HG02938 (cell line): ENCODE measurements at regions not wholly inside any gene's neighbourhood (a gene's known extent, or its start where the extent isn't known, plus 50 kb on each side); places are given as distances from the start of the nearest gene placed in this dataset.

Source experiments
- ATAC-seq: cut with Tn5 transposase; IDR thresholded peaks from one replicate; pipeline ENCODE4 v1.9.1; 2021; ENCODE audit warnings: mild to moderate bottlenecking, moderate library complexity; ENCODE audit not compliant: unreplicated experiment

DNA sequence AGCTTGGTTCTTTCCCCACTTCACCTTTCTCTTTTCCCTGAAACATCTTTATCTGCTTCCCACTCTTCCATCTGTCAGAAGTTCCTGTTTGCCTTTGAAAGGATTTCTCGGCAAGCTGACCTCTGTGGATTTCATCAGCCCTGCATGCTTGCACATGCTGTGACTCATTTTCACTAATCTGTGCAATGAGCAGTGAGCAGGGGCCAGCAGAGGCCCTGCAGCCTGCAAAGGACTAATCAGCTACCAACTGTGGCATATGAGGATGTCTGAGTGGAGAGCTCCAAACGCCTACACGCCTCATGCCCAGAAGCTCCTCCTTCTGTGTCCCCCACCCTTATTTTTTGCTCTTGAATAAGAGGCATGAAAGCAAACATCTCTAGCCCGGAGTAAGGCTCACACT is 333.0 kb upstream of the SEMA6D start:
- ATAC-seq, result no peak

DNA sequence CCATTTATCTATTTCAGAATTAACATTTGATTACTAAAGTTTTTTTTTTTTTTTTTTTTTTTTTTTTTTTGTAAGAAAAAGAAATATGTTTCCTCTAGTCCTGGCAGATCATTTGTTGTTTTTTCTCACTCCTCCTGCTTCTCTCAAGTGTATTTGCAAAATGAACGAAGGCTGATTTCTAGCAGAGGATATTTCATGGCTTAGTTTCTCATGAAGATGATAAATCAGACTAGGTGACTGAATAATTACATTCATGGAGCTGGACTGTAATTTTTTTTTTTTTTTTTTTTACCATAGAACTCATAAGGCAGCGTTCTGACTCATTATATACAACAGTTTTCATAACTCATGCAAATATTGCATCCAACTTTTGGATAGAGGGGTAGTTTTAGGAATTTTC is 332.5 kb upstream of the SEMA6D start:
- ATAC-seq, result no peak

DNA sequence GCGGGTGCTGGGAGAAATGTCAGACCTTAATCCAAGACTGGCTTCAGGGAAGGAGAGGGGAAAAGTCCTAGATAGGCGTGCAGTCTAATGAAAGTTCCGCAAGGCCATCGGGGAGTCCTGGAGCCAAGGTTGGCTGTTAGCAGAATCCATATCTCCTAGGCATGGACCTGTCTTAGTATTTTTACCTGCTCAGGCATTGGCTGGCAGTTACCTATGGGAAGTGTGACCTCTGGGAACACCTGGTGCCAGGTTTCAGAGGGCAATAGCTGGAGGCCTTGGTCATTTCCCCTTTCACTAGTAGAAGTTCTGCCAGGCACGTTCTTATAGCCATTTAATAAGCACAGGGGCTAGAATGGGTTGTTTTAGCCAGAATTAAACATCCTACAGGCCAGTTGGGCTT is 330.8 kb upstream of the SEMA6D start:
- no peak for ATAC-seq

DNA sequence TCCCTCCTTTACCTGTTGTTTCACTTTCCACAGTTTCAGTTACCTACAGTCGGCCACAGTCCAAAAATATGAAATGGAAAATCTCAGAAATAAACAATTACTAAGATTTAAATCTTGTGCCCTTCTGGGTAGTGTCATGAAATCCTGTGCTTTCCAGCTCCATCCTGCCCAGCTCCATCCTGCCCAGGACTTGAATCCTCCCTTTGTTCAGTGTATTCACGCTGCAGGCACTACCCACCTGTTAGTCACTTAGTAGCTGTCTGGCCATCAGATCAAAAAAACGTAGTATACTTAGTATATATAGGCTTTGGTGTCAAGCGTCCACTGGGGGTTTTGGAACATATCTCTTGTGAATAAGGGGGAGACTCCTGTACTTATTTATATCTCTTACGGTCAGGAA is 329.0 kb upstream of the SEMA6D start:
- ATAC-seq, result no peak

DNA sequence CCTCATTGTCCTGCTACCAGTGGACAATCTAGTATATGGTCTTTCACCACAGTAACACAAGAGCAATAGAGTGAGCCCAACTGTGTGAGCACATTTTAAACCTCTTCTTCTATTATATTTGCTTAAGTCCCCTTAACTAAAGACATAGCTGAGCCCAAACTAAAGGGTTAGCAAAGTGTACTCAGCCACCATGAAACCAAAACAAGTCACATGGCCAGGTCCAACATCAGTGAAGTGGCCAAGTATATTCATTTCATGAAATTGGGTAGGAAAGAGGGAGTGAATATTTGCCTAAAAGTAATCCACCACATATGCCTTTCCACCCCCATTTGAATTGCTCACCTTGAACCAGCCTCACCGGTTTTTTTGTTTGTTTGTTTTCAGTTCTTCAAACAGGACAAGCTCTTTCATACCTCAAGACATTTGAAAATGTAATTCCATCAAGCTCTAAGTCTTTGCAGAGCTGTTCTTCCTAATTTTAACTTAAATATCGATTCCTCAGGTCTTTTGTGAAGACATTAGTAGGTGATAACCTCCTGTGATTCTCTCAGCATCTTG is 327.0 kb upstream of the SEMA6D start:
- no peak for ATAC-seq

DNA sequence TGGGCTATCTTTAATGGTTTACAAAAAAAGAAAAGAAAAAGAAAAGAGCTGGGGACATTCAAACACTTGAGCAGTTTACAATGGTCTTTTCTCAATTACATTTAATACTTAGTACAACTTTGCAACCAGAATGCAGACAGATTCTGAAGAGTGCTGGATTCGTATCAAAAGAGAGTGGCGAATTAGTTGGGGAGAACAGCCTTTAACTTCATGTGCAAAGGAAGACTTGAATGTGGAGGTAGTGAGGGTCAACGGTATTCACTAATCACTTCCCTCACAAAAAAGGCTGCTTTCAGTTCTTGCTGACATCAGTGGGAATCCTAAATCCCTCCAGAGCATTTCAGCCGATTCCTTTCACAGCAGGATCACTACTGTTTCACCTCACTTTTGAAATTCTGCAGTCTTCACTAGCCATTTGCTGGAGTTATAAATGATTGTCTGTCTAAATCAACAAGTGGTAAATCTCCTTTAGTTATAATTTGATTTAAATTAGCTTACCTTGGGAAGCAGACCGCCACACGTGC is 323.0 kb upstream of the SEMA6D start:
- no peak for ATAC-seq

DNA sequence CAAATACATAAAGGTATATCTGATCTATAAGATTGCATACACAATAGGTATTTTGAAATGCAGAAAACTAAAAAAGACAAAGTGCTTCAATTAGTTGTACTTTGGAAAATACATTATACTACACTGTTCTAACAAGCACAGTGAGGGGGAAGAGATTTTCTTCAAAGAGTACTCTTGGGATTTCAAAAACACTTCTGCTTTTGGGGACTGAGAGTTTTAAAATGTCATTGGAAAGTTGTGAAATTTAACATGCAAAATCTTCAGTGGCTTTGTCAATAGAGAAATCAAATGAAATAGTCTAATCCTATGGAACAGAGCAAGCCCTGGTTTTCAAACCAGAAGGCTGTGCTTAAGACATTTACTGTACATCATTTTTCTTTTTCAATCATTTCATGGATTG is 322.2 kb upstream of the SEMA6D start:
- ATAC-seq, result no peak

DNA sequence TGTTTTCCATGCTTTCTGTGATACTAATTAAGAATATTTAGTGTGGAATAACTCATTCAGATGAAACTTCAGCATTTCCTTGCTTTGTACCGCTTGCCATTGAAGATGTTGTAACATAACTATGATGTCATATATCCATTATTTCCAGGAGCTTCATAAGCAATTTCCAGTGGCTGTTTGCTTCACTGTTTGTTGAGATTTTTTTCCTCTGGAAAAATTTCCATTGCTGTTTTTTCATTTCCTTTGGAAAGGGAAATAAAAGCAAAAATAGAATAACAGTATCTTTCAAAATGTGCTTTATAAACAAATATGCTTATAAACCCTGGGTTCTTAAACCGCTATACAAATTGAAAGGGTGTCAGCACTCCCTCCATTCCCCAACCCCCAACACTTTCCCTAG is 319.6 kb upstream of the SEMA6D start:
- ATAC-seq, result no peak

DNA sequence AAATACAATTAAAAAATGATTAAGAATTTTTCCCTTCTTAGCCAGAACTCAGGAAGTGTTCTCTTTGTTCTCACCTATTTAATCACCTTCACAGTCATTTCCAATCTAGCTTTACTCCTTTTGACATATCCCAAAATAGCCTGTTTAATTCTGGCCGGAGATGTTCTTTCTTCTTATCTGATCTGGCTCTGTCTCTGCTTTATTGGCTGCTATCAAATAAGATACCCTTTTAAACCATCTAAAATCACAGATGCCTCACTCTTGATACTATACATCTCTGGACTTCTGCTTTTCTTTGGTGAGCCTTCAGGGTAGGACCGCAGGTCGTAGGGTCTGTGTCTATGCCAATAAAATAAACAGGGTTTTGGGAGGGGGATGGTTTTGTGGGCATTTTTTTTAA is 319.2 kb upstream of the SEMA6D start:
- no peak for ATAC-seq

DNA sequence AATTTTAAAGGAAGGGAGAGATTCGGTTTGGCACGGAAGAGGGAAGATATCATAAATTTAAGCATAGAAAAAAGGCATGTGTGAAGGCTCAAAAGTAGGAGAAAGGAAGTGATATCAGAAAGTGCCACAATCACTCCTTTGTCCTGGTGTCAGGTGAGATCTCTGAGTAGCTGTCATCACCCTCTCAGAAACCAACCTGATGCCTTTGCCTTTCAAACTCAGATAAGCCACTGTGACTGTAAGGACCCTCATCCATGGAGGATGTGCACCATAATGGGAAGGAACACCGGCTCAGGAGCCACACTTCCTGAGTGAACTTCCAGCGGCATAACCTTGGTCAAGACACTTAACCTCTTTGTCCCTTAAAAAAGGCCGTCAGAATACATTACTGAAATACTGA is 318.7 kb upstream of the SEMA6D start:
- ATAC-seq, result no peak

DNA sequence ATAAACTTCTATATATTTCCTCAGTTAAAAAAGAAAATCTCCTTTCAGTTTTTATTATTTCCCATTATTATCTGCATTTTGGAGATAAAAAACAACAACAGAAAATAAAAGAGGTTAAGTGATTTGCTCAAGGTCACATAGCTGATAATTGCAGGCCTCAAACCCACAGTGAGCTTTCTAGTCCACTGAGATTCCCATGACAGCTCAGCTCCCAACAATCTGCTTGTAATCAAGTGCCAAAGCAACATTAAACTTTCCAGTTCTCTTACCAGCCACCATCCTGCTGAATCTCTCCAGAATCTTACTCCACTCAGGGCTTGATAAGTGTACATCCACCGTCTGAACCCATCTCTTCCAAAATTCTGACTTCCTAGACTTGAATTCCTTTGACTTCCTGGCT is 318.2 kb upstream of the SEMA6D start:
- ATAC-seq, result no peak

DNA sequence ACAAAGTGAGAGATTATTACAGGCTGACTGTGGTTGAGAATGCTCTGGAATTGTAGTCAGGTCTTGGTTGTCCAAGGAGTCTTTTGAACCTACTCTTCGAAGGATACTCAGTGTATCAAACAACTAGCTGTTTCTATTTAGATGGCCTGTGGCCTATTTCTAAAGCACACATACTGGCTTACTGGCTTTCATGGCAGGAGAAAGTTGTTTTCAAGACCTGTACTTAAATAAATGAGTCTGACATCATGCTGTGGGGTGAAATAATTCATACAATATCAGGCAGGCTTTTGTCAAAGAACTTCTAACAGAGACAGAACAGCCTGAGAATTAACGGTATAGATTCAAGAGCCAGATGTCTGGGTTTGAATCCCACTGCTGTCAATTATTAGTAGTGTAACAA is 316.7 kb upstream of the SEMA6D start:
- no peak for ATAC-seq

DNA sequence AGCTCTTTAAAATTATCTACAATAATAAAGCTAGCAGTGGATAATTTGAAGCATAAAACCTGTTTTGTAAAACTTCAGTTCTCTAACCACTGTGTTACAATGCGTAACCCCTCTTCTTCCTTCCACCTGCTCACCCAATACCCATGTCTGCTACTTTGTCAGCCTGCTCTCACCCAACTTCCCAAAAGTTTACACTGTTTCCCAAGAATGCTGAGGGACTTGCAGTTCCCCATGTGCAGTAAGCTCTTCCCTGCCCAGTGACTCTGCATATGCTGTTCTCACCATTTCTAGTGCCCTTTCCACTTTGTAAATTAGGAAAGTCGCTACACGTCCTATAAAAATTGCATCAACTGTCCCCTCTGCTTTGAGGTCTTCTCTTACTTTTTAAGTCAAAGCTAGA is 315.9 kb upstream of the SEMA6D start:
- no peak for ATAC-seq

DNA sequence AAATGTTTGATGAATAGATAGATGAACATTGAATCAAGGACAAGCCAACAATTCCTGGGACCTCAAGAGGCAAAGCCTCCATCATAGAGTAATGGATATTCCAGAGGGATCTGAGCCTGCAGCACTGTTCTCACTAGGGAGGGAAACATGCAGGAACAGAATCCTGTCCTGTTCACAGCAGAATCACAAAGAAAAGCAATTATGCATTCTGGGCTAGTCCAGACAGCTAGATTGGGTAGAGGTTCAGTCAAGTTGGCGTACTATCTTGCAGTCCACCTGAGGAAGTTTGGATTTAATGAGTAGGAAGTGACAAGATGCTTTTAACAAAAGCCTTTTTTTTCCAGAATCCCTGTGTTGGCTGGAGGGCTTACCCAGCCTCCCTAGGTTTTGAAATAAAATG is 314.5 kb upstream of the SEMA6D start:
- no peak for ATAC-seq

DNA sequence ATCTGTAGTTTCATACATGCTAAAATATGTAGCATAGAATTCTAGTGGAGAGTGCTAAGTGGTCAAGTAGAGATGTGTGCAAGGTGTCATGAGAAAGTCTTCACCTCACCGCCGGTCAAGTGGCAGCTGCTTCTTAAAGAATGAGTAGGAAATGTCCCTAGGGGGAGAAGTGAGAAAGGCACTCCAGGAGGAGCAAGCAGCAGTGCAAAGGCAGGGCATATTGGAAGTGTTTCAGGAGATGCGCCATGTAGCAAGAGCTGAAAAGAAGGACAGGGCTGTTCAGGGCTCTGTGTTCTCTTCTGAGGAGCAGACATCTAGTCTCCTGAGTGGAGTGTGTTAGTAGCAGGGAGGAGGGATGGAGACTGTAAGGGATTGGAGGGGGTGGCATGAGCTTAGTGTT is 312.4 kb upstream of the SEMA6D start:
- no peak for ATAC-seq

DNA sequence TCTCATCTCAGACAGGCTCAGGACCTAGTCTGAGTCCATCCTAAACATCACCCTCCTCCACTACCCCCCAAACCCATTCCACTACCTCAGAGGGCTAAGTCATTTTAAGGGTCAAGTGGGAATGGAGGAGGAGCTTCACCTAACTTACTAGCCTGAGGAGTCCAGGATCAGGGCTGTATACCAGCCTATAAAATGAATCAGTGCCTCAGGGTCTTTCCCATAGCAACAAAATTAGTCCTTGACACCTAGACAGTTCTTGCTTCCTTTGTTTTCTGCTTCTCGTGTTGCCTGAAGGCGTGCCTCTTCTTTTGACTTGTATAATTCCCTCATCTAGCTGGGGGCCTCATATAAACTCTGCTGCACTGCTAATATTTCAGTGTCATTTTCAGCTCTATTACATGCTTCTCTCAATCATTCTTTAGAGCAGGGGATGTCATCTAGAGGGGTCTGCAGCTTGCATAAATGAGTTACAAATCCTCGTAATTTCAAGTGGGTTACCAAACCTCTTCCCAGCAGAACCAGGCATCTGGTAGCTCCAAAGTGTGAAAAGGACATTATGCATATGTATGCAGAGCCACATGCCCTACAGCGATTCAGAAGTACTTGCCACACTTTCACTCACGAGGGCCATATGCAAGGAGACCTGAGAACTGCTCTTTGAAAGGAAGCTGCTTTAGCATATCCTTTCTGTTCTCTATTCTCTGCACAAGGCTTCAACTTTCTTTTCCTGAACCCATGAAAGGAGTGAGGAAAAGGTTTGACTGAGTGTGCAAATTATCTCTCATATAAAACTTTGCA is 311.7 kb upstream of the SEMA6D start:
- ATAC-seq, result no peak

DNA sequence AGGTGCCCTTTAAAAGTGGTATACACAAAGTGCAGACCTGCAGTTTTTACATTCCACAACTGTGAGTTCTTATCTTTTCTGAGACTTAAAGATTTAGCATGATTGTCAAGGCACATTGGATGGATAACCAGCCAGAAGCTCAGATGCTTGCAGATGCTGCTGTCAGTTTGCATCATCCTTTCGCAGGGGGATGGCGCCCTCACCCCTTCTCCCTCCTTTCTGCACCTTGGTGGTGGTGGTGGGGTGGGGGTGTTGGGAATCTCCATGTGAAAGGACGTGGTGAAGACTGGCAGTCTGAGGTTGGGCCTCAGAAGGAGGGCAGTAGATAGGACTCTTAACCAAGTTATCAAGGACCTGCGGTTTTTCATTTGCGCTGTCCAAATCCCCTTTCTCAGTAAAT is 309.6 kb upstream of the SEMA6D start:
- no peak for ATAC-seq

DNA sequence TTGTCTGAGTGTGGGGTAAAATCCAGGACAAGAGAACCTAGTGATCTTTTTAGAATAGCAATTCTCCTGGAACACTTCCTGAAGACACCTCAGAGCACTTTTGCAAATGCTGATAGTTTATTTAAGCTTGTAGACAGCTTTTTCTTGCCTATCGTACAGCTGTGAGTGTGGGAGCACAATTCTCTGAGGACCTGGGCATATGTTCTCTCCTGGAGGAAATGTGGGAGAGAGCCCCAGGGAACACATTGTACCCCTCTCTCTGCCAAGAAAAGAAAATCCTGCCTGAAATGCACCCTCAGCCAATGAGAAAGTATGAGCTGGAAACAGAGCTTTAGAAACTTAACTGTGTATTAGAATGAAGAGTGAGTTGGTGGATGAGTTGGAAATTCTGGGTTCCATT is 308.3 kb upstream of the SEMA6D start:
- ATAC-seq, result no peak

DNA sequence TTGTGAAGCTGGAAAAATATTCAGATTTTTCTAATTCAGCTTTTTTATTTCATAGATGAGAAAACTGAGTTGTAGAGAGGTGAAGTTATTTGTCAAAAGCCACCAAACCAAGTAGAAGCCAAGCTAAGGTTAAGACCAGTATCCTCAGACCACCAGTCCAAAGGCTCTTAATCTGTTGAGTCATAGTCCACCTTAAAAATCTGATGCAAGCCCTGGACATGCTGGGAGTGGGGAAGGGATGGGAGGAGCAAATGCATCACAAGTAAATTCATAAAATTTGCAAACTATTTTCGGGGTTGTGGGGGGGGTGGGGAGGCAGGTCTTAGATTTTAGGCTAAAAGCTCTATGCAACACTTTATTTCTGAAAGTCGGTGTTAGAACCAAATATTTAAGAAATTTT is 307.7 kb upstream of the SEMA6D start:
- ATAC-seq, result no peak

DNA sequence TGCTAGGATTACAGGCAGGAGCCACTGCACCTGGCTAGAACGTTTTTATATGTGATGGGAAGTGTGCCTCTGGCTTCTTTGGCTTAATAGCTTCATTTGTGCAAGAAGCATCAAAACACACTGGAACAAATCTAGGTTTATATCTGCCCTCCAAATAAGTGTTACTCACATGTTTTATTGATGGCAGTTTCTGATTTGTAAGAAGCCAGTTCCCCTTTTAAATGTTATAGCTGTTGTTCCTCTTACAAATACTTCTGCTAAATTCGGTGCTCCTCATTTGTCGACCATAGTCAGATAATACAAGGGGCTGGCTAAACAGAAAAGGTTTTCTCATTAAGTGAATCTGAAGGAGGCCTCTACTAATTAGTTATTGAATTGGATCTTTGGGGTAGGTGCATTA is 307.1 kb upstream of the SEMA6D start:
- ATAC-seq, result no peak

DNA sequence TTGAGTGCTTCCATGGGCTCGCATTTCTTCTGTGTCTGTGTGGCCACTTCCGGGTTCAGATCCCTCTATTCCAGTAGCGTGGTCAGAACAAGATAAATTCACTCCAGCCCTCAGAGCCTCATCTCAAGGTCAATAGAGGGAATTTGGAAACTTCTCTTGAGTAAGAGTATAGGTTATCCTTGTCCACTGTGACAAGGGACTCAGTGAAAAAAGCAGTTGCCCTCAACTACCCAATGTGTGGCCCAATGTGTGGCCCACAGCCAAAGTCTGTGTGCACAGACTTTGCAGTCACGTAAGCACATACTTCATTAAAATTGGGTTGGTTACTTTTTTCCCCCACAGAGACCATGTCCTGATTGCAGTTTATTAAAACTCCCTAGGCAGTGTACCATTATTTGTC is 305.6 kb upstream of the SEMA6D start:
- ATAC-seq, result no peak

DNA sequence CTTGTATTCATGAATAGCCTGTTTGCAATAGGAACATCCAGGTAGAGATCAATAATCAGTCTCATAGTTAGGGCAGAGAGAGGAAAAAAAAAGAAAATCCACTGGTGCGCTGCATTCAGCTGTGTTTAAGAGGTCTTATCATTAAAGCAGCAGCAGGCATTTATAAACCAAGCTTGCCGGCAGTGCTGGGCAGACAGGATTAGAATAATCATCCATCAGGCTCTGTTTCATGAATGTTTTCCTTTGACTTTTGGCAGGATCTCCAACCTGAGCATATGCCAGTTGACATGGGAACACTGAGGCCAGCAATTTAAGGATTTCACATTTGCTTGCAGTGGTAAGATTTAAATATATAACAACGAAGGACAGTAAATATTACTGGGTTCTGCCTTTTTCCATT is 305.2 kb upstream of the SEMA6D start:
- no peak for ATAC-seq

DNA sequence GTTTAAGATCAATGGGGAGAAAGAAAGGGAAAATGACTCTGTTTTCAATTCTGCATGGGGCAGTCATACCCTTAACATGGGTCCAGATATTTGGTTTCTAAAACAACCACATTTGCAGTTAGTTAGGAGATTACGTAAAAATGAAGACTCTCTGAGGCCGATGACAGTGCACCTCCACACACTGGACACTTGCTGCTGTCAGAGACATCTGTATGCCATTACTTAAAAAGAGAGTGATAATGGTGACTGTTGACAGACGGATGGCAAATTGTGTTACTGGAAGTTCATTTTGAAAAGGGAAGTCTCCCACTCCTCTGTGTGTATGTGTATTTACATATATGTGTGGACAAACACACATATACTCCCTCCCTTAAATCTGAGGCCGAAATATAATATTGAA is 304.5 kb upstream of the SEMA6D start:
- no peak for ATAC-seq
